Large intestine (tissue), 3 donors: ENCODE measurements at regions not wholly inside any gene's neighbourhood (a gene's known extent, or its start where the extent isn't known, plus 50 kb on each side); places are given as distances from the start of the nearest gene placed in this dataset.

ENCODE experiments used
- DNase-seq, 2 donors: peaks; one replicate each; pipeline versions ENCODE4 v3.0.0 to v3.0.0-alpha.2; 2013
- H3K27ac ChIP-seq: one replicate; pipeline ENCODE4 v1.5.1; 2013; ENCODE audit warnings: low read length
- H3K27me3 ChIP-seq: 2 replicates; pipeline ENCODE4 v1.6.1; 2013; ENCODE audit warnings: low read length; ENCODE audit not compliant: control insufficient read depth, insufficient read depth
- H3K36me3 ChIP-seq: 2 replicates; pipeline ENCODE4 v1.6.1; 2013; ENCODE audit warnings: low read length; ENCODE audit not compliant: control insufficient read depth, insufficient read depth
- H3K4me1 ChIP-seq: one replicate; pipeline ENCODE4 v1.6.1; 2013; ENCODE audit warnings: low read length; ENCODE audit not compliant: control insufficient read depth, insufficient read depth
- H3K4me3 ChIP-seq: one replicate; pipeline ENCODE4 v1.5.1; 2013; ENCODE audit warnings: low read length
- H3K9me3 ChIP-seq: one replicate; pipeline ENCODE4 v1.6.1; 2013; ENCODE audit warnings: mild to moderate bottlenecking, low read depth, low read length, moderate library complexity; ENCODE audit not compliant: control insufficient read depth
- WGBS: methylation state at CpG from one replicate; pipeline ENCODE4 v1.1.5; 2013; ENCODE audit warnings: low lambda C conversion rate; ENCODE audit not compliant: insufficient coverage; 5-methylcytosine and 5-hydroxymethylcytosine counted together

DNA sequence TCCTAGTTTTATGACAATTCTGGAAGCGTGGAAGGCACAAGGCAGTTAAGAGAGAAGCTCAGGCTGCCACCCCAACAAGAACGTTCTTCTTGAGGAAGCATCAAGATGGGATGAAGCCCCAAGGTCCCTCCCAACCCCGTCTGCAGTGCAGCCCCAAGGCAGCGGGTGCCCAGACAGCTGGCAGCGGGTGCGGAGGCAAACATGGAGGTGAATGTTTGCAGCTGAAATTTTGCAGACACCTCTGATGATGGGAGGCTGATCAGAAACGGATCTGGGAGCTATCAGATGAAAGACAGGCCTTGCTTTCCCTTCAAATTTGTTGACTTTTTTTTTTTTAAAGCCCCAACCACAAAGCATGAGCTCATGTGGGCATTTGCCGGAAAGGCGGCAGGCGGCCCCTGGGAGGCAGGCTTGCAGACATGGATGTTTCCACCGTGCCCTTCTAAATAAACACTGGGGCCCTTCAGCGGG lies 230.7 kb upstream of the RTL1 start:
- no CpG with 5 or more reads among the region's 12 CpGs for WGBS
- no peaks in the 10 kb centered on the region for H3K4me1 ChIP-seq
- no peaks in the 10 kb centered on the region for H3K36me3 ChIP-seq
- H3K9me3 ChIP-seq: no peaks in the 10 kb centered on the region
- no peak overlapping the region for H3K27ac ChIP-seq
- H3K27me3 ChIP-seq: peaks cover 21% of the 10 kb centered on the region
- DNase-seq: no peak
- no peak overlapping the region for H3K4me3 ChIP-seq

DNA sequence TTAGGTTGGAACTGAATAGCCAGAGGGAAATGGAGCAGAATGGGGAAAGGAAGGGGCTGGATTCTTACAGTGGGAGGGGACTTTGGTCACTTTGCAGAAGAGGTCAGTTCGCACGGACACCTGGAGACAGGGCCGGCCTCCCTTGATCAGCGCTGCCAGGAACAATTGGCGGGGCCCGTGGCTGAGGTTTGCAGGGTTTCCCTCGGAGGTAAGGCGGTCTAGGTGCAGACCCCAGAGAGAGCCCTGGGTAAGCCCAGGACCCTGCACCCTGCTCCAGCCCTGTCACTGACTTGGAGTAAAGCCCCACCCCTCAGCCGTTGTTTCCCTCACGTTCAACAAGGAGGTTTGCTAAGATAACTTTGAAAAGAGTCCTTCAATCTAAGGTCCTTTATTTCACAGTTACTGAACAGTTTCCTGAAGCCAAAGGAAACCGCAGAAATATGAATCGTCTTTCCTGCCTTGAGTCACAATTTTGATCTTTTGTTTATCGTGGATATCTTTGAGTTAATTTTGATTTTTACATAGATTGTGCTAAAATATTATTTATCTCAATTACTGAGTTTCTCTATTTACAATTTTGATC lies 231.4 kb upstream of the RTL1 start:
- Histone ChIP-seq H3K27me3 (peaks cover 19% of the 10 kb centered on the region), H3K4me3 (no peak overlapping the region), H3K36me3 (no peaks in the 10 kb centered on the region), H3K27ac (no peak overlapping the region), H3K9me3 (no peaks in the 10 kb centered on the region), H3K4me1 (no peaks in the 10 kb centered on the region)
- no peak for DNase-seq
- WGBS: 96% methylated on average over 3 of the region's 13 CpGs

DNA sequence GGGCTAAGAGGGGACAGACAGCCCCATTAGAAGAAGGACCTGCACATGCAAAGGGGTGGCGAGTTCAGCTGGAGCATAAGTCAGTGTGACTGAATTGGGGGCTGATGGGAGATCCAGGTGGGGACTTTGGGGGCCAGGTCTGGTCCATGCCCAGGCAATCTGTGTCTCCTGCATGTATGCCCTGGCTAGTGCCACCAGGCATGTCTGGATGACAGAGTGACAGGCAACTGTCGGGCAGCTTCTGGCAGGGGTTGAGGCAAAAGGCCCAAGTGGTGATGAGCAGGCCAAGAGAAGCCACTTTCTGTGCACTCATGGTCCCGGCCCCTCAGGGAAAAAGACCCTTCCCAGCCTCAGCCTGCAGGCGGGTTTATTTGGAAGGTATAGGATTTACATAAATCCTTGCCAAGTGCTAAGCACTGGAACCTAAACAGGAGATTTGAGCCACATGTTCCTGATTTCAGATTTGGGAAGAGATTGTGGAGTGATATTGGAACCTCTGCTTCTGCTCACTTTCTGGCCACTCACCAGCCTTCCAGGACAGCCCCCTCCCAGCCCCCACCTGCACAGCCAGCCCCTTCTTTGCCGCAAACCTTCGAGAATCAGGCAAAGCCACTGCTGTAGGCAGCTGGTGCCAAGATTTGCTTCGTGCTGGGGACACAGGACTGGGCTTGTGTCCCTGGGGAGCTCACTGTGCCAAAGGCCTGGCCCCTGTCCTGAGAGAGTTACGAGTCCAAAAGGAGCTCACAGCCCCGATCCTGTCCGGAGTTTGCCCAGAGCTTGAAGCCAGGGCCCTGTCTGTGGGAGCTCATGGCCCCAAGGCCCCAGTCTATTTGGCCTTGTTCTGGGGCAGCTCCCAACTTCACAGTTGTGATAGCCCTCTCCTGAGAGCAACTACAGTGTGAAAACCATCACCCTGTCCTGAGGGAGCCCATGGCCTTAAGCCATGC lies 232.5 kb upstream of the RTL1 start:
- H3K27ac ChIP-seq: no peak overlapping the region
- DNase-seq: no peak
- peaks cover 14% of the 10 kb centered on the region for H3K27me3 ChIP-seq
- no peaks in the 10 kb centered on the region for H3K4me1 ChIP-seq
- no peaks in the 10 kb centered on the region for H3K9me3 ChIP-seq
- no peaks in the 10 kb centered on the region for H3K36me3 ChIP-seq
- no CpG with 5 or more reads among the region's 10 CpGs for WGBS
- no peak overlapping the region for H3K4me3 ChIP-seq

DNA sequence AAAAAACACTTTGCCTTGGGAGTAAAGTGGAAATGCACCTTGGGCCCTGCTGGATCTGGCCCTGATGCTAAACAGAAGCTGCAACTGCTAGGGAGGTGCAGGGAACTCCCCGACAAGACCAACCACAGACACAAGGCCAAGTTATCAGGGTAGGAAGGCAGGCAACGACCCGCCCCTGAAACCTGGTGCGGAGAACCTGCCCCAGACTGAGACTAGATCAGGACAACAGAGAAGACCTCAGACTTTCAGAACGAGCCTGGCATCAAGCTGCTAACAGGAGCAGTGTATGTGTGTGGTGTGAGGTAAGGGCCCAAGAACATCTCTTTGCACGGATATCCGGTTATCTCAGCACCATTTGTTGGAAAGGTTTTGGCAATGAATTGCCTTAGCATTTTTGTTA lies 233.7 kb upstream of the RTL1 start:
- no peaks in the 10 kb centered on the region for H3K36me3 ChIP-seq
- no peaks in the 10 kb centered on the region for H3K4me1 ChIP-seq
- H3K27me3 ChIP-seq: peaks cover 8% of the 10 kb centered on the region
- peaks cover 5% of the 10 kb centered on the region for H3K9me3 ChIP-seq
- no CpG with 5 or more reads among the region's 7 CpGs for WGBS
- no peak overlapping the region for H3K27ac ChIP-seq
- no peak overlapping the region for H3K4me3 ChIP-seq
- DNase-seq: no peak

DNA sequence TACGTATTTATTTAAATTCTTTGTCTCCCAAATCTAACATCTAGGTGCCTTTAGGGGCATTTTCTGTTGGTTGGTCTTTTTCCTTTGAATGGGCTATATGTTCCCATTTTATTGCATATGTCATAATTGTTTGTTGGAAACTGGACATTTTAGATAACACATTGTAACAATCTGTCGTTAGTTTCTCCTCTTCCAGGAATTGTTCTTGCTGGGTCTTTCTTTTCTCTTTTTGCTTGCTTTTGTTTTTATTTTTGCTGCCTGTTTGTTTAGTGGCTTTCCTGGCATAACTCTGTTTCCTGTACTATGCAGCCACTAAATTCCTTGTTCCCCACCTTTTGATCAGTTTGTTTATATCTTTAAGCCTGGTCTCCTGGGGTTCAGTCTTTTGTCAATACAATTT lies 244.3 kb upstream of the RTL1 start:
- Histone ChIP-seq H3K27ac (no peak overlapping the region), H3K4me3 (no peak overlapping the region), H3K36me3 (no peaks in the 10 kb centered on the region), H3K9me3 (no peaks in the 10 kb centered on the region), H3K27me3 (peaks cover 24% of the 10 kb centered on the region), H3K4me1 (peaks cover 4% of the 10 kb centered on the region)
- DNase-seq: no peak
- 100% methylated on average over 1 of the region's 2 CpGs for WGBS

DNA sequence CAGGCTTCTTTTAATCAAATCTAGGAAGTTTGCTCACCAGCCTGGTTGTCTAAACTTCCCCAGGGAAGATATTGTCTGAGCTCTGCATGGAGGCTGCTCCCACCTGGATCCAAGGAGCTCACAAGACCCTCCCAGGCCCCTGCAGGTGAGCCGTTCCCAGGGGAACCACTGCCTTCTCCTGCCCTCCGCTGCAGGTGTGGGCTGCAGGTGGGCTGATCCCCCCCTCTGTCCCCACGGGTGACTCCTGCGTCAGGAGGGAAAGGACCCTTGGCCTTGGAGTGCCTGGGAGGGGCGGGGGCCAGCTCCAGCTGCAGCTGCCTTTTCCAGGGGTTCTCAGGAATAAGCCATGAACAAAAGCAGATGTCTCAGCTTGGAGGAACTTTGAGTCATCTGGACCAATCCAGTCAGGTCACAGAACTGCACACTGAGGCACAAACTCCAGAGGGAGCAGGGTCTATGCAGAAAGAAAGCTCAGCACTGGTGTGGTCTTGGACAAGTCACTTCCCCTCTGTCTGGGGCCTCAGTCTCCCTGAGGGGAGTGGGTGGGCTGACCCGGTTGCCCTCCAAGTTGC lies 246.6 kb upstream of the RTL1 start:
- Histone ChIP-seq H3K36me3 (no peaks in the 10 kb centered on the region), H3K27ac (no peak overlapping the region), H3K9me3 (no peaks in the 10 kb centered on the region), H3K4me3 (no peak overlapping the region), H3K27me3 (peaks cover 29% of the 10 kb centered on the region), H3K4me1 (peaks cover 4% of the 10 kb centered on the region)
- no peak for DNase-seq
- WGBS: no CpG with 5 or more reads among the region's 6 CpGs

DNA sequence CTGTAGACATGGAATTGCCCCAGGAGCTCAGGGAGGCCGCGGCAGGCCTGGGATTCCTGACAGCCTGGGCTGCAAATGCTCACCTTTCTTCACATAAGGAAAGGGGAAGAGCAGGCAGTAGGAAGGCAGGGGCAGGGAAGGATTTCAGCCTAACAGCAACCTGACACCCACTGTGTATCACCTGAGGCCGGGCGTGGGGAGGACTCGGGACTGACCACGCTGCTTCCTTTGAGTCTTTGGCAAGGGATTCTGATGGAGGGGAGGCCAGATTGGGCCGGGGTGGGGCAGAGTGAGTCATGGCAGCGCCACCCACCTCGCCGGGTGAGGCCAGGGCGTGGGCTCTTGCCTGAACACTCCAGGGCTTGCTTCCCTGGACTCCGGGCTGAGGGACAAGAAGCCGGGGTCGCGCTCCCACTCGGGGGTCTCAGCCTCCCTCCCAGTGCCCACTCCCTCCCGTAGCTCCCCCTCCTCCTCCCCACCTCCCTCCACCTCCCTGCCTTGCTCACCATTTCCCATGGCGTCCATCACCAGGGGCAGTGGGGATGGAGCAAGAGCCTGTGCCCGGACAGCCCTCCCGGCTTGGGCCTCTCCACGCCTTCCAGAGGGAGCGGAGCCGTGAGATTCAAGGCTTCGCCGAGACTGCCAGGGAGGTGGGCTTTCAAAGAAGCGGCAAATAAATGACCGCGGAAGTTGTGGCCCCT lies 247.9 kb upstream of the RTL1 start:
- H3K9me3 ChIP-seq: no peaks in the 10 kb centered on the region
- H3K4me3 ChIP-seq: no peak overlapping the region
- no peaks in the 10 kb centered on the region for H3K36me3 ChIP-seq
- H3K27ac ChIP-seq: no peak overlapping the region
- peaks cover 29% of the 10 kb centered on the region for H3K27me3 ChIP-seq
- DNase-seq: no peak
- no CpG with 5 or more reads among the region's 28 CpGs for WGBS
- peaks cover 4% of the 10 kb centered on the region for H3K4me1 ChIP-seq

DNA sequence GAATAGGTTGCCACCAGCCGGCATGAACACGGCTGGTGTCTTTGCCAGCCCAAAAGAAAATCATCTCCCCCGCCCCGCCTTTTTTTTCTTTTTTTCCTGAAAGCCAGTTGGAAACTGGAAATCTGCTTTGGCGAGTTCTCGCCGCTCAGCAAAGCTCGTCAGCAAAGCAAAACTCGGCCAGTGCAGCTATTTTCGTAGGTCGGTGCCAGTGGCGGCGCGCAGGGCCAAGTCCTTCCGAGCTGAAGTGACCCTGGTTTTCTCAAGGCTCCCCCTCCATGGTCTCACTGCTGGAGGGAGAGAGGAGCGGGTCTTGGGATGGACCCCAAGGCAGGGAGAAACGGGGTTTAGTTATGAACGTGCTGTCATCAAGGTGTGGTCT lies 248.4 kb upstream of the RTL1 start:
- Histone ChIP-seq H3K4me1 (peaks cover 4% of the 10 kb centered on the region), H3K9me3 (no peaks in the 10 kb centered on the region), H3K27ac (no peak overlapping the region), H3K27me3 (peaks cover 29% of the 10 kb centered on the region), H3K4me3 (no peak overlapping the region), H3K36me3 (no peaks in the 10 kb centered on the region)
- DNase-seq: no peak
- 100% methylated on average over 2 of the region's 18 CpGs for WGBS

DNA sequence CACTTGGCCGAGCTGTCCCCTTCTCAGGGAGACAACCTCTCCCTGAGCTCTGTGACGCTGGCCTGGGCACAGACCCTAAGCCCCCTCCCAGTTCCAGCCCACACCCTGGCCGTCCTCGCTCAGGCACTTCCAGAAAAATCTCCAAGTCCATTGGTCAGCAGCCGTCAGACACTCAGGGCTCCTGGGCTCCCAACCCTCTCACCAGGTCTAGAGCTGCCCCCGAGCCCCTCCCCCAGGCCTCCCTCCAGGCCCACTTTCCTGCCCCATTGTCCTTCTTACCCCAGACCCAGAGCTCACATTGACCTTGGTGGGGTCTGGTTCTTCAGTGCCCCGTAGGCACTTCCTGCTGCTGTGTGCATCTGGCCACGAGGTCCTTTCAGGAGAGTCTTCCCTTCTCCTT lies 249.3 kb upstream of the RTL1 start:
- no peak overlapping the region for H3K27ac ChIP-seq
- no CpG with 5 or more reads among the region's 8 CpGs for WGBS
- no peaks in the 10 kb centered on the region for H3K36me3 ChIP-seq
- H3K9me3 ChIP-seq: no peaks in the 10 kb centered on the region
- no peak for DNase-seq
- H3K27me3 ChIP-seq: peaks cover 29% of the 10 kb centered on the region
- no peak overlapping the region for H3K4me3 ChIP-seq
- peaks cover 4% of the 10 kb centered on the region for H3K4me1 ChIP-seq

DNA sequence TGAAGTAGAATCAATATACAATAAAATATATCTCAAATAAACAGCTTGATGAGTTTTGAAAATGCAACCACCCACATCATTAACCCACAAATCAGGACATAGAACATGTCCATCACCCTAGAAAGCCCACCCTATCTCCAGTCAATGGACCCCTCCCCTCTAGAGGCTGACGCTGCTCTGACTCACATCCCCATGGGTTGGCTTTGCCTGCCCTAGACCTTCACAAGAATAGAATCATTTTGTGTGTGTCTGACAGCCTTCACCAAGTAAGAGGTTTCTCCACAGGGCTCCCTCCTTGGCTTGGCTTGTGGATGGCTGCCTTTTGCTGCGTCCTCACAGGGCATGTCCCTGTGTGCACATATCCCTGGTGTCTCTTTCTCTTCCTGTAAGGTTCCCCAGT lies 250.2 kb upstream of the RTL1 start:
- DNase-seq: no peak
- WGBS: no CpG with 5 or more reads among the region's 2 CpGs

More for the DNA sequence above, 250.2 kb upstream of the RTL1 start:
- no peaks in the 10 kb centered on the region for H3K36me3 ChIP-seq
- H3K4me3 ChIP-seq: no peak overlapping the region
- H3K27ac ChIP-seq: no peak overlapping the region
- H3K4me1 ChIP-seq: peaks cover 4% of the 10 kb centered on the region
- no peaks in the 10 kb centered on the region for H3K9me3 ChIP-seq
- peaks cover 29% of the 10 kb centered on the region for H3K27me3 ChIP-seq
